Activated effector memory CD4-positive, alpha-beta T cell treated with anti-CD3 and anti-CD28 coated beads, Interleukin-2, amount 50 U/mL, for 16 hours (primary cell): ENCODE measurements at regions not wholly inside any gene's neighbourhood (a gene's known extent, or its start where the extent isn't known, plus 50 kb on each side); places are given as distances from the start of the nearest gene placed in this dataset.

Experiments used
- DNase-seq: peaks from one replicate; pipeline ENCODE4 v3.0.0-alpha.2; 2020

- DNase-seq = no peak
Observed at GRCh38 chr10:131760416-131761166, 140.2 kb upstream of the PPP2R2D start.

DNA sequence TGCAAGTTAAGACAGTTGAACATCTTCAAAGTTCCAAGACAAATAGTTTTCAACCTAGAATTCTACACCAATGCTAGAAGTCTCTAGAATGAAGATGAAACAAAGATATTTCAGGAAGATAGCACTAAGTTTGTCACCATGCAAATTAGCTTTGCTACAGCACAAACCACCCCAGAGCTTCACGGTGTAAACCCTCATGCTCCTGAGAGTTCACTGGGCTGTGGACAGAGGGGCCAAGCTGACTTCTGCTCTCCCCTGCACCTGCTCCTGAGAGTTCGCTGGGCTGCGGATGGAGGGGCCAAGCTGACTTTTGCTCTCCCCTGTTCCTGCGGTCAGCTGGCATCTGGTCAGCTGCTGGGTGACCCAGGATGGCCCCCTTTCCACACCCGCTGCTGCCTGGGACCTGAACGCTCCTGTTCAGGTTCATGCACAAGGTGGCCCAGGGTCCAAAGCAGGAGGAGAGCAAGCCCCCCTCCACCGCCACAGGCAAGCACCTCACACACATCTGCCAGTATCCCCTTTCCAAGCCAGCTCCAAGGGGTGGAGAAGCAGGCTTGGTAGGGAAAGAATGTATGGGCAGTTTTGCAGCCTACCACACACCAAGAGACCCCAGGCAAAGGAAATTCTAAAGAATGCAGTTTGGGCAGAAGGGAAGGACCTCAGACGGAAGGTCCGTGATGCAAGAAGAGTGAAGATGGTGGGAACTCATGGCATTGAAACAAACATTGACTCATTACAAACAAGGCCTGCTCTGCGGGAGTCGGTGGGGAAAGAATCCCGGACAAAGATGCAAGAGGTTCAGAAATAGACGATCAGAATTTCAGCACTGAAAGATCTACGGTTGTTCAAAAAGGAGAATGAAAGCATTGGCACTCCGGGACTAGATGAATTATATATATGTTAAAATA, 137.8 kb upstream of the PPP2R2D start:
- DNase-seq = no peak

GRCh38 chr10:131764929-131765328, 135.9 kb upstream of the PPP2R2D start:
- DNase-seq = no peak

DNA sequence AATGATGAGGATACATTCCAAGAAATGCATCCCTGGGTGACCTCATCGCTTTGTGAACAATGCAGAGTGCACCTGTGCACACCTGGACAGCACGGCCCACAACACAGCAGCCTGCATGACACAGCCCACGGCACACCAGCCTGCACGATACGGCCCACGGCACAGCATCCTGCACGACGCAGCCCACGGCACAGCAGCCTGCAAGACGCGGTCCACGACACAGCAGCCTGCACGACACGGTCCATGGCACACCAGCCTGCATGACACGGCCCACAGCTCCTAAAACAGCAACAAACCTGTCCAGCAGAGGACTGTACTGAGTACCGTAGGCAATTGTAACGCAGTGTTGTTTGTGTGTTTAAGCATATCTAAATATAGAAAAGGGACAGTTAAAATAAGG, 134.7 kb upstream of the PPP2R2D start:
- no peak for DNase-seq

GRCh38 chr10:131767716-131768115, 133.1 kb upstream of the PPP2R2D start:
- DNase-seq = peak; percentile 19

DNA sequence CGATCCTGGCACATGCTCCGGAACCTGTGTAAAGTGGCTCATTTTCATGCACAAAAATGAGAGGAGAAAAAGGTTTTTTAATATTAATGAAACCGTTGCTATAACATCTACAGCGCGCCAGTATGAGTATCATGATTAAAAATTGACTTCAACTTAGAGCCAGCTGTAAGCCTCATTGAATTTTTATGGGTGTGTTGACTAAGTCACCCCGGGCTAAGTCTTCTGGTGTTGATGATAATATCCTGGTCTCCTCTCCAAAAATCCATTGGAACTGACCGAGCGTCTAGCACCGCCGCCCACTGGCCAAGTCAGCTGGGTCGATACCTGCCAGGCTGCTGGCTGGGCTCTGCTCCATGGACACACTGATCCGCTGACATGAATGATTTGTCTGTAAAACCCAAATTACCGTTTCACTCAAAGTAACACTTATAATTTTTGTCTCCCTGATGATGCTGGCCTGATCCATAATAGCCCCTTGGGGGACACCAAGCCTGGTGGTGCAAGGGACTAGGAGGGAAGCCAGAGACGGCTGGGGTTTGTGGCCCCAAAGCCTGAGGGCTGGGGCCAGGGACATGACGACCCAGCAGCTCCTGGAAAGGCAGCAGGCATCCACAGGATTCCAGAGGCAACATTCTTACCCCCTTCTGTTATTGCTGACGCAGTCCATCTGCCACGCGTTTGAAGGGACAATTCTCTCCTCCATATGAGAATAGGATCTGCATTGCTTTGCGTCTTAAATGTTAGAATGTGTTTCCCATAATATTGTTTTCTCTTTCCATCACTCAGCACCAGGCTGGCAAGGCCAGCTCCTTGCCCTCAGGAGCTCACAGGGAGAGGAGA, 131.0 kb upstream of the PPP2R2D start:
- DNase-seq = peak; percentile 41

- peak; percentile 42 for DNase-seq
Observed at GRCh38 chr10:131770946-131771633, 129.7 kb upstream of the PPP2R2D start.

- DNase-seq = peak; percentile 48
Observed at GRCh38 chr10:131771634-131772358, 129.0 kb upstream of the PPP2R2D start.

DNA sequence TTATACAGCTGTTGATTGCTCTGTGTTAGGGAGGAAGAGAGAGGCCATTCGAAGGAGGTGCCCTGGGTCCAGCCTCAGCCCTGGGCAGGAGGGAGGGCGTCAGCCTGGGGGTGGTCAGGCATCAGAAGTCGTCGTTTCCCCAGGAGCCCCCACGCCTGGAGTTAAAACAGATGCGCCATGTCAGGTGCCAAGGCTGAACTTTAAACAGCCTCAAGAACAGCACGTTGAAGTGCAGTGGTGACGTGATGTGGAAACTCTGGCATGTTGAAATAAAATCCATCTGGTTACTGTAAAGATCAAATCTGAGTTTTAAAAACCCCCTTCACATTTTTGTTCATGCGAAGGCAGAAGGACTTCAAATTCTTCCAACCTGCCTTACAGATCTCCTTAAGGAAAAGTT, 128.4 kb upstream of the PPP2R2D start:
- peak; percentile 24 for DNase-seq

DNA sequence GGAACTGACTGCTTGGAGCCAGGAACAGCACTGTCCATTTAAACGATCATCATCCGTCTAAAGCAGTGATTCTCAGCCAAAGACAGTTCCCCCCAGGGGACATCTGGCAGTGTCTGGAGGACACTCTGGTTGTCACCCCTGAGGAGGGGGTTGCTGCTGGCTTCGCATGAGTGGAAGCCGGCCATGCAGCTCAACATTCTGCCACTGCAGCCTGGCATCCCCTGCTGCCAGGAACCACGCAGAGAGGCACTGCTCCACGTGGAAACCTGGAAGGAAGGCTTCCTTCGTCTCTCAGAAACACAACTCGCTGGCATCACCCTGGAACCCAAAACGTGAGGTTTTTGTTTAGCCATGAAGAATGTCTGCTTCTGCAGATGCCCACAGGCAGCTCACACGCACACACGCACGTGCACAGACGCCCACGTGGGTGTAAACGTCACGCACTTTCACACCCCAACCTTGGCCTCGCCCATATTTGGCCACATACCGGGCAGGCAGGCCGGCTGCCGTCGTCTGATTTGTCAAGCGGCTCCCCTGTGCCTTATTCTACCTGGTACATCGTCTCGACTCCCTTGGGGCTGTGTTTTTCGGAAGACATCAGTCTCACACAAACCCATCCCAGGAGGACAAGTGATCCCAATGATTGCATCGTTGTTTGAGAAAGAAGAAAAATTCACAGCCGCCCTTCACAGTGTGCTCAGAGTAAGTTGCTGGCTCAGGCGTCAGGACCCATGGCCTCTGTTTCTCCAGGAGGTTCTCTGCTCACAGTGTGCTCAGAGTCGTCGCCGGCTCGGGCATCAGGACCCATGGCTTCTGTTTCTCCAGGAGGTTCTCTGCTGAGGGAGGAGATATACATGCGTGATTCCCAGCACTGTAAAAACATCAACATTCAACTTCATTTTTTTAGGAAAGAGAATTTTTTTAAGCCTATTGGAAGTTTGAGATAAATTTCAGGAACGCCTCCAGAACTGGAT, 127.2 kb upstream of the PPP2R2D start:
- peak; percentile 53 for DNase-seq

DNA sequence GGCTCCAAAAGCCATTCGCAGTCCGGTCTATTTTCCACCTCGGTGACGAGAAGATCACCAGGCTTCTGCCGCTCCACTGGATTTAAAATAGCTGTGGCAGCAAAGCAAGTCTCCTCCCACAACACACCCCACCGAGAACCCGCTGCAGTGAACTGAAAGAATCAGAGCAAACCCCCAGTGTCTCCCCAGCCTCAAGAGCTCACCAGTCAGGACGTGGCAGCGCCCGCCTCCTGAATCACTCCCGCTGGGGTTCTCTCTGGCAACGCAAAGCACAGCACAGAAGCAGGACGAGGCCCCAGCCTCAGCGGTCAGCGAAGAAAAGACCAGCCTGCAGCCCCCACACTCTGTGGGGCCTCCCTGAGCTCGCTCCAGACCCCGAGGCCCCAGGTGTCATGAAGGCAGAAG, 126.1 kb upstream of the PPP2R2D start:
- peak; percentile 24 for DNase-seq

DNA sequence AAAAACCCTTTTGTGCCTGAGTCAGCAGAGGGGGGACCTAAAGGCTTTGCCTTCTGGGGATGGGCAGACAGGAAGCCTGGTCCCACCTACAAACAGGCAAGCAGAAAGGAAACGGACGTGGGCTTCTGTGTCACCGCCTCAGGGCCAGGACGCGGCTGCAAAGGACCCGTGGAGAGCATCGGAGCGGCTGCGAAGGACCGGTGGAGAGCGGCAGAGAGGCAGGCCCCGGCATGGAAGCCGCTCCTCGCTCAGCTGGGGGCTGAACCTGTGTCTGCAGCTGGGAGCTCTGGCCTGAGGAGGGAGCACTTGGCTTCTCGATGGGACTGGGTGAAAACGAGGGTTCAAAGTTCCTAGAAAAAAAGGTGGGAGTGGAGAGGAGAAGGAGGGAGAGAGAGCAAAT, 125.4 kb upstream of the PPP2R2D start:
- DNase-seq = peak; percentile 25

- DNase-seq = peak; percentile 21
Observed at GRCh38 chr10:131775833-131776232, 125.0 kb upstream of the PPP2R2D start.

GRCh38 chr10:131776496-131776895, 124.3 kb upstream of the PPP2R2D start:
- DNase-seq = peak; percentile 44

DNA sequence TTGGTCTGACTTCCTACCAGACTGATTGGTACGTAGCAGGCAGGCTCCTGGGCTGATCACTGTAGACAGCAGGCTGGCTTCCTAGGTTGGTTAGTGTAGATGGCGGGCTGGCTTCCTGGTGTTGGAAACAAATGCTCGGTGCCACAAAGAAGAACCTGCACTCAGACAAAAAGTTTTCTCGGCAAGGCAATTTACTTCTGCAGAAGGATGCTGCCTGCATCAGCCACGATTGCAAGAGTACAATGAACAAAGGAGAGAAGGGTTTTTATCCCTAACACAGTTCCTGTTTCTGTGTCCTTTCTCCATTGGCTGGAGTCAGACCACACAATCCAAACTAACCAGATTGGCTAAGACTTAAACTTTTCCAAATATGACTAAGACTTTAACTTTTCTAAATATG, 123.6 kb upstream of the PPP2R2D start:
- no peak for DNase-seq

GRCh38 chr10:131777921-131778320, 122.9 kb upstream of the PPP2R2D start:
- DNase-seq = peak; percentile 3

- DNase-seq = peak; percentile 19
Observed at GRCh38 chr10:131778385-131778784, 122.4 kb upstream of the PPP2R2D start.

DNA sequence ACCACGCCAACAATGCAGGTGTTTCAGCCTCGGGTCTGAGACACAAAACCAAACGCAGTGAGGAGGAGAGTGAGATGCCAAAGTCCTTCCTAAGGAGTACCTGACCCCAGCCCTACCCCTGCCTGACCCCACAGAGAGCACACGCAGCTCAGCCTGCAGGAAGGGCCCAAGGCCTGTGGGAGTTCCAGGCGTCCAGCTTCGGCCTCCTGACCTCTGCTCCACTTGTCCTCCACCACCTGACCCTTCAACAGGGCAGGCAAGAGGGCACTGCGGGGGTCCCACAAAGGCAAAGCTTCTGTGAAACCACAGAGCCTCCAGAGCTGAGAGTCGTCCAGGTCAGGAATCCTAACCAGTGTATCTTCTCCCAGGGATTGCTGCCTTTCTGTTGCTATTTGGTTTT, 122.0 kb upstream of the PPP2R2D start:
- no peak for DNase-seq

GRCh38 chr10:131779661-131780394, 121.0 kb upstream of the PPP2R2D start:
- DNase-seq = no peak

- DNase-seq = no peak
Observed at GRCh38 chr10:131781076-131781475, 119.7 kb upstream of the PPP2R2D start.
